ENCODE measurements at regions not wholly inside any gene's neighbourhood (a gene's known extent, or its start where the extent isn't known, plus 50 kb on each side); places are given as distances from the start of the nearest gene placed in this dataset.
A peak's percentile ranks its signal among the peaks of the same experiment; 100 is the strongest.
"Not testable (repeated sequence)": the region's sequence is repeated elsewhere in the genome, so short reads cannot be mapped to it uniquely, and the experiment has no call there.

DNA sequence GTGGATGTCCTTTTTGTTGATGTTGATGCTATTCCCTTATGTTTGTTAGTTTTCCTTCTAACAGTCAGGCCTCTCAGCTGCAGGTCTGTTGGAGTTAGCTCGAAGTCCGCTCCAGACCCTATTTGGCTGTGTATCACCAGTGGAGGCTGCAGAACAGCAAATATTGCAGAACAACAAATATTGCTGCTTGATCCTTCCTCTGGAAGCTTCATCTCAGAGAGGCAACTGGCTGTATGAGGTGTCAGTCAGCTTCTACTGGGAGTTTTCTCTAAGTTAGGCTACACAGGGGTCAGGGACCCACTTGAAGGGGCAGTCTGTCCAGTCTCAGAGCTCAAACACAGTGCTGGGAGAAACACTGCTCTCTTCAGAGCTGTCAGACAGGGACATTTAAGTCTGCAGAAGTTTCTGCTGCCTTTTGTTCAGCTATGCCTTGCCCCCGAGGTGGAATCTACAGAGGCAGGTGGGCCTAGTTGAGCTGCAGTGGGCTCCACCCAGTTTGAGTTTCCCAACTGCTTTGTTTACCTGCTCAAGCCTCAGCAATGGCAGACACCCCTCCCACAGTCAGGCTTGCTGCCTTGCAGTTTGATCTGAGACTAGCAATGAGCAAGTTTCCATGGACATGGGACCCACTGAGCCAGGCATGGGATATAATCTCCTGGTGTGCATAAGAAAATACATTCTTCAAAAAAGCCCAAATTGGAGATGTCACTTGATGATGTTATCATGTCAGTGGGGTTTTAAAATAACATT, 99.5 kb downstream of the KDM5D start:
- no peak for DNase-seq (ENCODE audit: low spot score)
- intact Hi-C loops (cut with micrococcal nuclease): no loop called here
- H3K36me3 Mint-ChIP-seq (ENCODE audit: low read depth): no peaks in the 10 kb centered on the region

DNA sequence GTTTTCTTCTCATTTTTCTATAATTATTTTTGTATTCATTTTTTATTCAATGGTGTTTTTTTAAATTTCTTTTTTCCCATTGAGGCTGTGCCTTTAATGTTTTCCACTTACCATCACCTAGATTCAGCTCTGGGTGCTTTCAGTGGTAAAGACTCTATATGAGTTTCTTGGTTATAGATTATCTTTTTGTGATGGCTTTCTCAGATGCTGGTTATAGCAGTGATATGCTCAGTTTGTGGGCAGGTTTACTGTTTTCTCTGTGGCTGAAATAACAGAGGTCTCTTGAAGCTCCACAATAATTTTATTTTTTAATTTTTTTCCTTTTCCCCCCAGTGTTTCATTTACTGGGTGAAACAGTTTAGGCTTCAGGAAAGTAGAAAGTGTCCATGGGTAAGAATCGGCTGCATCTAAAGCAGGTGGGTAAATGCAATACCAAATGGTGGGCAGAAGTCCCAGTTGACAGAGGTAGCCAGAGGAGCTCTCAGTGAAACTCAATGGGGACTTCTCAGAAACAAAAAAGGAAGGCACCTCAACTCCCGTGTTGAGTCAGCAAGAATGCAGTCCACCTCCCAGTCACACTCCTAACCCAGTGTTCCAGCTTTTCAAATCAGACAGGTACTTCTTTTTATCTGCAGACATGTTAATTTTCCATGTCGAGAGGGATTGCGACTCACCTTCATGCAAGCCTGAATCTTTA, 106.7 kb downstream of the KDM5D start:
- no peaks in the 10 kb centered on the region for H3K4me1 Mint-ChIP-seq (ENCODE audit: low read depth)
- intact Hi-C loops (cut with micrococcal nuclease): no loop called here
- no peaks in the 10 kb centered on the region for H3K36me3 Mint-ChIP-seq (ENCODE audit: low read depth)

More for the DNA sequence above, 99.5 kb downstream of the KDM5D start:
- no peak overlapping the region for H3K27ac Mint-ChIP-seq
- H3K27me3 Mint-ChIP-seq (ENCODE audit: low read depth): no peaks in the 10 kb centered on the region
- no peak overlapping the region for H3K4me3 Mint-ChIP-seq (ENCODE audit: low read depth)
- no peaks in the 10 kb centered on the region for H3K9me3 Mint-ChIP-seq
- H3K4me1 Mint-ChIP-seq (ENCODE audit: low read depth): peaks cover 5% of the 10 kb centered on the region

DNA sequence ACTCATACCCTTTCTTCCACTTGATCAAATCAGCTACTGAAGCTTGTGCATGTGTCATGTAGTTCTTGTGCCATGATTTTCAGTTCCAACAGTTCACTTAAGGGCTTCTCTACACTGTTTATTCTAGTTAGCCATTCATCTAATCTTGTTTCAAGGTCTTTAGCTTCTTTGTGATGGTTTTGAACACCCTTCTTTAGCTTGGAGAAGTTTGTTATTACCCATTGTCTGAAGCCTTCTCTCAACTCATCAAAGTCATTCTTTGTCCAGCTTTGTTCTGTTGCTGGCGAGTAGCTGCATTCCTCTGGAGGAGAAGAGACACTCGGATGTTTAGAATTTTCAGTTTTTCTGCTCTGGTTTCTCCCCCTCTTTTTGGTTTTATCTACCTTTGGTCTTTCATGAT, 115.6 kb downstream of the KDM5D start:
- DNase-seq (ENCODE audit: low spot score): no peak
- Mint-ChIP-seq H3K27ac (no peak overlapping the region), H3K36me3 (ENCODE audit: low read depth) (no peaks in the 10 kb centered on the region), H3K4me3 (ENCODE audit: low read depth) (no peak overlapping the region), H3K27me3 (ENCODE audit: low read depth) (peaks cover 3% of the 10 kb centered on the region), H3K9me3 (no peaks in the 10 kb centered on the region), H3K4me1 (ENCODE audit: low read depth) (no peaks in the 10 kb centered on the region)
- intact Hi-C loops (cut with micrococcal nuclease): no loop called here

More for the DNA sequence above, 106.7 kb downstream of the KDM5D start:
- Mint-ChIP-seq H3K27ac (no peak overlapping the region), H3K4me3 (ENCODE audit: low read depth) (no peak overlapping the region), H3K9me3 (no peaks in the 10 kb centered on the region), H3K27me3 (ENCODE audit: low read depth) (no peaks in the 10 kb centered on the region)
- no peak for DNase-seq (ENCODE audit: low spot score)

DNA sequence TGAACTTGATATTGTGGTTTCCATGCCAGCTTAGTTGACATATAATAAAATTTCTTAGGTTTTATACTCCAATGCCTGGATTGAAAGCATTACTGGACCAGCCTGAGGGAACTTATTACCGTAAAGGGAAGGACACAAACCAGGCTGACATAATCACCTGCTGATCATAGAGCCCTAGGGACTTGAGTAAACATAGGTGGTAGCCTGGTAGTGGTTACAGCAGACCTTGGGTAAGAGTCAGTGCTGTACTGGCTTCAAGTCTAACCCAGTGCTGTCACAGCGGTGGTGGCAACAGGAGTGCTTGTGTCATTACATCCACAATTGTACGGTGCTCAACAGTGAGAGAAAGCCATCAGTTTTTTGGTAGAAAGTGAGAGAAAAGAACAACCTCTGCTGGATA, 122.1 kb downstream of the KDM5D start:
- H3K9me3 Mint-ChIP-seq: no peaks in the 10 kb centered on the region

DNA sequence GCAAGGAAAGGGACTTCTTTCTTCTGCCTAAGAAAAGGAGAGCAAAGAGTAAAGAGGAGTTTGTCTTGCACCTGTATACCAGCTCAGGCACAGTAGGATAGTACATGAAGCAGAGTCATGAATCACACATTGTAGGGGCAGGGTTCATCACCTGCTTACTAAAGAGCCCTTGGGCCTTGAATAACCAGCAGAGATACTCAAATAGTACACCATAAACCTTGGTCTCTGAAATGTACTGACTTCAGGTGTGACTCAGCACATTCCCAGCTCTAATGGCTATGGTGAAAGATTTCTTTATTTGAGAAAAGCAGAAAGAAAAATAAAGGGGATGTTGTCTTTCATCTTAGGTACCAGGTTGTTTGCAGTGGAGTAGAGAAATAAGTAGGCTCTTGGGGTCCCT, 122.8 kb downstream of the KDM5D start:
- Mint-ChIP-seq H3K36me3 (ENCODE audit: low read depth) (no peaks in the 10 kb centered on the region), H3K4me3 (ENCODE audit: low read depth) (no peak overlapping the region), H3K9me3 (no peaks in the 10 kb centered on the region), H3K27me3 (ENCODE audit: low read depth) (no peaks in the 10 kb centered on the region), H3K27ac (no peak overlapping the region), H3K4me1 (ENCODE audit: low read depth) (no peaks in the 10 kb centered on the region)
- DNase-seq (ENCODE audit: low spot score): no peak
- intact Hi-C loops (cut with micrococcal nuclease): no loop called here

More for the DNA sequence above, 122.1 kb downstream of the KDM5D start:
- Mint-ChIP-seq H3K27ac (no peak overlapping the region), H3K4me1 (ENCODE audit: low read depth) (no peaks in the 10 kb centered on the region), H3K36me3 (ENCODE audit: low read depth) (no peaks in the 10 kb centered on the region), H3K27me3 (ENCODE audit: low read depth) (peaks cover 3% of the 10 kb centered on the region), H3K4me3 (ENCODE audit: low read depth) (no peak overlapping the region)
- intact Hi-C loops (cut with micrococcal nuclease): no loop called here
- DNase-seq (ENCODE audit: low spot score): no peak

DNA sequence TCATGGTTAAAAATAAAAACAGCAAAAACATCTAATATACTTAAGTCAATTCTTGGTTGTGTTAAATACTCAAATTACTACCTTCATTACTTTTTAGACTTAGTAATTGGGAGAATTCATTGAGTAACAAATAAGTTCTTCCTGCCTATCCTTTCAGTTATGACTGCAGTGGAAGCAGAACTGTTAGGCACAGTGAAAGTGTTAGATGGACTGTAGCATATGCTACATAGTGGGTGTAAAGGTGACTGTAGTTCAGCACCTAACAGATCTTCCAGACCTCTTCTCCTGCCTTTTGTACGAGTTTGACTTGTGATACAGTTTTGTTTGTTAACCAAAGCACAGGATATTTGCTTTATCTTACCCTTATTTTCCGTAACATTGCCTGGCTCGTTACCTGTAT, 143.4 kb downstream of the KDM5D start:
- H3K9me3 Mint-ChIP-seq: no peaks in the 10 kb centered on the region
- H3K4me3 Mint-ChIP-seq (ENCODE audit: low read depth): no peak overlapping the region
- intact Hi-C loops (cut with micrococcal nuclease): loop anchor here (5.0 kb wide), 1 partner anchor 34 kb away; no protein-coding TSS in a partner anchor
- no peaks in the 10 kb centered on the region for H3K27me3 Mint-ChIP-seq (ENCODE audit: low read depth)
- no peak for DNase-seq (ENCODE audit: low spot score)
- H3K27ac Mint-ChIP-seq: no peak overlapping the region
- peaks cover 20% of the 10 kb centered on the region for H3K4me1 Mint-ChIP-seq (ENCODE audit: low read depth)
- peaks cover 53% of the 10 kb centered on the region for H3K36me3 Mint-ChIP-seq (ENCODE audit: low read depth)

DNA sequence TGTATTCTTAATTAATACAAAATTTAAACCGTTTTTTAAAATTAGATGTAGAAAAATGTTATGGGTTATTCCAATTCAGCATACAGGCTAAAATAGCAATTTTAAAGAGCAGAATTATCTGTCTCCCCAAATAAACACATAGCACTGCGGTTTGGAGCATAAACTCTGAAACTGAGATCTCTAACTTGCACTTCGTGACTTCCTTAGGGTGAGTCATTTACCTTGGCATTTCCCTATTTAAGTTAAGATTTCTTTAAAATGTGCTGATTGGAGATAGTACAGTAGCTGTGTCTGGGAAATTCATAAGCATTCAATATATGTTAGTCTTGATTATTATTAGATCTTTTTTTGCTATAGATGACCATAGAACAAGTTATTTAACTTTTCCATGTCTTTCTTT, 143.8 kb downstream of the KDM5D start:
- Mint-ChIP-seq H3K9me3 (no peaks in the 10 kb centered on the region), H3K36me3 (ENCODE audit: low read depth) (peaks cover 55% of the 10 kb centered on the region), H3K4me1 (ENCODE audit: low read depth) (peaks cover 22% of the 10 kb centered on the region), H3K27ac (no peak overlapping the region), H3K4me3 (ENCODE audit: low read depth) (no peak overlapping the region), H3K27me3 (ENCODE audit: low read depth) (no peaks in the 10 kb centered on the region)
- DNase-seq (ENCODE audit: low spot score): no peak
- intact Hi-C loops (cut with micrococcal nuclease): loop anchor here (5.0 kb wide), 1 partner anchor 33 kb away; no protein-coding TSS in a partner anchor

DNA sequence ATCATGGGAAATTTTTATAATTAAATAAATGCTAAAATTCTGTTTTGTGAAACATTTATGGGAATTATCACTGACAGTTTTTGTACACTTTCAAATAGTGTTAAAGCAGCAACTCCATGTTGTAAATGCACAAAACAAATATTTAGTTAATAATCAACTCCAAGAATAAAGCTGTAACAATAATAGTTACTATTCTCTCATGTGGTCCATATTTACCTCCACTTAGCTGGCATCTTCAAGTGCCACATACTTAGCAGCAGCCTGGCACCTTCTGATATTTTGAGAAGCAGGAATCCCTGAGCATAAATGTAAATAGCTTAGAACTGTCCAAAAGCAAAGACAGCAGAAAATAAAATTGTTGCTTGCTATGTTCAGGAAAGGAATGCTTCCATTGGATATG, 154.3 kb downstream of the KDM5D start:
- no peak overlapping the region for H3K4me3 Mint-ChIP-seq (ENCODE audit: low read depth)
- intact Hi-C loops (cut with micrococcal nuclease): no loop called here
- H3K27me3 Mint-ChIP-seq (ENCODE audit: low read depth): no peaks in the 10 kb centered on the region
- peaks cover 8% of the 10 kb centered on the region for H3K4me1 Mint-ChIP-seq (ENCODE audit: low read depth)
- peaks cover 38% of the 10 kb centered on the region for H3K36me3 Mint-ChIP-seq (ENCODE audit: low read depth)
- no peaks in the 10 kb centered on the region for H3K9me3 Mint-ChIP-seq
- DNase-seq (ENCODE audit: low spot score): no peak
- no peak overlapping the region for H3K27ac Mint-ChIP-seq

DNA sequence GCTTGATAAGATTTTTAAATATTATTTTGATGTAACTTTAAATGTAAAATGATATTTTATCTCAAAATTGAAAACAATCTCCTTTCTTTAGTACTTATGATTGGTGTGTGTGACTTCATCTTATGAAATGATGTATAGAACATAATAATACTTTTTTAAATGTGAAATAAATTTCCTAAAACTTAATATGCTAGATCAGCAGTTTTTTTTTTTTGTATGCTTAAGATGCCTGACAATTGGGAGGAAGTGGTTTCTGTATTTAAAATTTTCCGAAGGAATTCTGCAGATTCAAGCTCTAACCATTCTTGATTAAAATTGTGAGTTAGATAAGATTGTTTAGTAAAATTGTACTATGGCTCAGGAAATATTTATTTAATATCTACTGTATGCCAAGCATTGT, 154.9 kb downstream of the KDM5D start:
- H3K27me3 Mint-ChIP-seq (ENCODE audit: low read depth): no peaks in the 10 kb centered on the region
- DNase-seq (ENCODE audit: low spot score): no peak
- intact Hi-C loops (cut with micrococcal nuclease): no loop called here
- H3K4me3 Mint-ChIP-seq (ENCODE audit: low read depth): no peak overlapping the region
- peaks cover 13% of the 10 kb centered on the region for H3K4me1 Mint-ChIP-seq (ENCODE audit: low read depth)
- peaks cover 43% of the 10 kb centered on the region for H3K36me3 Mint-ChIP-seq (ENCODE audit: low read depth)
- H3K9me3 Mint-ChIP-seq: no peaks in the 10 kb centered on the region
- H3K27ac Mint-ChIP-seq: no peak overlapping the region

DNA sequence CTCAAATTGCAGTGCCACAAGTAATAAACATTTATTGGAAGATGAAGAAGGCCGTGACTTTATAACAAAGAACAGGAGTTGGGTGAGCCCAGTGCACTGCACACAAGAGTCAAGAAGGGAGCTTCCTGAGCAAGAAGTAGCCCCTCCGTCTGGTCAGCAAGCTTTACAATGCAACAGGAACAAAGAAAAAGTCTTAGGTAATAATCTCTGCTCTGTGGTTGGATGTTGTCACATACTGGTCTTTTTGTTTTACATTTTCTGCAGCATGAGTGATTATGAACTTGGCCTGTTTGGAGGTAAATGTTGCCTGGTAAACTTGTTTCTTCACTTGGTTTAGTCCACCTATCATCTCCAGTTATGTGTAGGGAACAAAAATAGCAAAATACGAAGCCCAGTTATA, 157.2 kb downstream of the KDM5D start:
- DNase-seq (ENCODE audit: low spot score): no peak
- Mint-ChIP-seq H3K4me1 (ENCODE audit: low read depth) (peaks cover 22% of the 10 kb centered on the region), H3K9me3 (no peaks in the 10 kb centered on the region), H3K36me3 (ENCODE audit: low read depth) (peaks cover 50% of the 10 kb centered on the region), H3K4me3 (ENCODE audit: low read depth) (no peak overlapping the region), H3K27ac (no peak overlapping the region), H3K27me3 (ENCODE audit: low read depth) (no peaks in the 10 kb centered on the region)
- intact Hi-C loops (cut with micrococcal nuclease): no loop called here

DNA sequence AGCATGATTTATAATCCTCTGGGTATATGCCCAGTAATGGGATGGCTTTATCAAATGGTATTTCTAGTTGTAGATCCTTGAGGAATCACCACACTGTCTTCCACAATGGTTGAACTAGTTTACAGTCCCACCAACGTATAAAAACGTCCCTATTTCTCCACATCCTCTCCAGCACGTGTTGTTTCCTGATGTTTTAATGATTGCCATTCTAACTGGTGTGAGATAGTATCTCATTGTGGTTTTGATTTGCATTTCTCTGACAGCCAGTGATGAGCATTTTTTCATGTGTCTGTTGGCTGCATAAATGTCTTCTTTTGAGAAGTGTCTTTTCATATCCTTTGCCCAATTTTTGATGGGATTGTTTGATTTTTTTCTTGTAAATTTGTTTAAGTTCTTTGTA, 163.5 kb downstream of the KDM5D start:
- H3K9me3 Mint-ChIP-seq; H3K27ac Mint-ChIP-seq; intact Hi-C loops (cut with micrococcal nuclease); H3K27me3 Mint-ChIP-seq (ENCODE audit: low read depth); DNase-seq (ENCODE audit: low spot score): not testable (repeated sequence)
- H3K4me3 Mint-ChIP-seq (ENCODE audit: low read depth): peak overlapping the region; percentile 24
- H3K4me1 Mint-ChIP-seq (ENCODE audit: low read depth): peaks cover 42% of the 10 kb centered on the region
- H3K36me3 Mint-ChIP-seq (ENCODE audit: low read depth): peaks cover 49% of the 10 kb centered on the region

DNA sequence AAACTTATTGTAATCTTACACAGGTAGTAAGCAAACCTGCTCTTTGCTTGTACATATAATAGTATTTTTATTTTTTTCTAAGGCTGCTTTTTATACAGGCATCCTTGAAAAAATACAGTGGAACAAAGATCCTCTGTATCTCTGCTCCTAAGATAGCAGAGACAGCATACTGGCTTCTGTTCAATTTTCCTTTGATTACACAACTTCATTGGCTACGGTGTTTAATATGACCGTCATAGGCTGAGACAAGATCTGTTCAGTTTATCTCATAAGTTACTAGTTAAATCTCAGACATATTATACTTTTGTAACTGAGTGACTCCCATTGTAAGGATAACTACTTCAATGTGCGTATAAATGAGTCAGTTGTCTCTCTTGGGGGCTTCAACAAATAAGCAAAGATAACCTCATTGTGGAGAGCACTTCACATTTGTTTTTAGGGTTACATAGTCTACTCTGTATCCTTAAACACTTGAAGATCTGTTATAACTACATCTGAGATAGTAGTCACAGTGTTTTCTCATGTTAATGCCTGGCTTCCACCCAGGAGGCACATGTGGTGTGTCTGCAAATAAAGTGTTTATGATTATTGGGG, 166.1 kb downstream of the KDM5D start:
- H3K9me3 Mint-ChIP-seq: no peaks in the 10 kb centered on the region
- H3K36me3 Mint-ChIP-seq (ENCODE audit: low read depth): peaks cover 52% of the 10 kb centered on the region
- H3K27ac Mint-ChIP-seq: no peak overlapping the region
- H3K4me1 Mint-ChIP-seq (ENCODE audit: low read depth): peaks cover 41% of the 10 kb centered on the region
- DNase-seq (ENCODE audit: low spot score): no peak
- no peaks in the 10 kb centered on the region for H3K27me3 Mint-ChIP-seq (ENCODE audit: low read depth)
- intact Hi-C loops (cut with micrococcal nuclease): no loop called here
- no peak overlapping the region for H3K4me3 Mint-ChIP-seq (ENCODE audit: low read depth)

DNA sequence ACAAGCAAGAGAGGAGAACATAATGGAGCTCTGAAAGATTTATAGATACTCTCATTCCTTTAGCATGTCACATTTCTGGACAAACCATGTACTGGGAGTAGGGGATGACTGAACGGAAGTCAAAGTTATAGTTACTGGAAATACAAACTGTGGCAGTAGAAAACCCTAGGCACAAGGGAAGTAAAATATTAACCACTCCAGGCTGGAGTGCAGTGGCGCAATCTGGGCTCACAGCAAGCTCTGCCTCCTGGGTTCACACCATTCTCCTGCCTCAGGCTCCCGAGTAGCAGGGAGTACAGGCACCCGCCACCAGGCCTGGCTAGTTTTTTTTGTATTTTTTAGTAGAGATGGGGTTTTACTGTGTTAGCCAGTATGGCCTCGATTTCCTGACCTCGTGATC, 167.3 kb downstream of the KDM5D start:
- Mint-ChIP-seq H3K9me3 (no peaks in the 10 kb centered on the region), H3K36me3 (ENCODE audit: low read depth) (peaks cover 55% of the 10 kb centered on the region), H3K27me3 (ENCODE audit: low read depth) (no peaks in the 10 kb centered on the region), H3K4me3 (ENCODE audit: low read depth) (no peak overlapping the region), H3K4me1 (ENCODE audit: low read depth) (peaks cover 45% of the 10 kb centered on the region), H3K27ac (no peak overlapping the region)
- intact Hi-C loops (cut with micrococcal nuclease): no loop called here
- no peak for DNase-seq (ENCODE audit: low spot score)
